Calu3 (cell line): ENCODE measurements at regions not wholly inside any gene's neighbourhood (a gene's known extent, or its start where the extent isn't known, plus 50 kb on each side); places are given as distances from the start of the nearest gene placed in this dataset.

ENCODE experiments used
- BruUV-seq: library from RNA; stranded (reverse); fragments of 400-500 nt; replicated peaks from 2 replicates; lab custom pipeline; 2021; lab: Mats Ljungman, UMichigan
- CTCF ChIA-PET: fragments of 300-600 bp; sonication (Branson Sonifier 250); formaldehyde crosslinking; loops from one replicate; lab custom pipeline; 2022; ENCODE audit warnings: antibody characterized with exemption; lab: Charles Lee
- DNase-seq: peaks from one replicate; pipeline ENCODE4 v3.0.0; 2022
- H3K27ac Mint-ChIP-seq: one replicate; pipeline ENCODE4 v1.8.0; 2022; ENCODE audit warnings: mixed read lengths; ENCODE audit not compliant: unreplicated experiment
- H3K27me3 Mint-ChIP-seq: one replicate; pipeline ENCODE4 v1.8.0; 2022; ENCODE audit warnings: mixed read lengths; ENCODE audit not compliant: unreplicated experiment
- H3K36me3 Mint-ChIP-seq: one replicate; pipeline ENCODE4 v1.8.0; 2022; ENCODE audit warnings: mild to moderate bottlenecking, moderate library complexity, mixed read lengths; ENCODE audit not compliant: insufficient read depth, unreplicated experiment
- H3K4me1 Mint-ChIP-seq: one replicate; pipeline ENCODE4 v1.8.0; 2022; ENCODE audit warnings: mild to moderate bottlenecking, low read depth, mixed read lengths; ENCODE audit not compliant: unreplicated experiment
- H3K4me3 Mint-ChIP-seq: one replicate; pipeline ENCODE4 v1.8.0; 2022; ENCODE audit warnings: mild to moderate bottlenecking, low read depth, moderate library complexity, mixed read lengths; ENCODE audit not compliant: unreplicated experiment
- H3K9me3 Mint-ChIP-seq: one replicate; pipeline ENCODE4 v1.8.0; 2022; ENCODE audit warnings: low read depth, mixed read lengths; ENCODE audit not compliant: unreplicated experiment
- intact Hi-C: fragments of 100-400 bp; cut with micrococcal nuclease; formaldehyde crosslinking; loops from one replicate; pipeline ENCODE4 v1.10.0; 2022; ENCODE audit not compliant: unreplicated experiment
- TF ChIP-seq, protein P1 (sequence below): fragments of 200-600 bp; IDR thresholded peaks from one replicate; pipeline ENCODE4 v1.8.0; 2022; ENCODE audit warnings: antibody characterized with exemption; ENCODE audit not compliant: unreplicated experiment

DNA sequence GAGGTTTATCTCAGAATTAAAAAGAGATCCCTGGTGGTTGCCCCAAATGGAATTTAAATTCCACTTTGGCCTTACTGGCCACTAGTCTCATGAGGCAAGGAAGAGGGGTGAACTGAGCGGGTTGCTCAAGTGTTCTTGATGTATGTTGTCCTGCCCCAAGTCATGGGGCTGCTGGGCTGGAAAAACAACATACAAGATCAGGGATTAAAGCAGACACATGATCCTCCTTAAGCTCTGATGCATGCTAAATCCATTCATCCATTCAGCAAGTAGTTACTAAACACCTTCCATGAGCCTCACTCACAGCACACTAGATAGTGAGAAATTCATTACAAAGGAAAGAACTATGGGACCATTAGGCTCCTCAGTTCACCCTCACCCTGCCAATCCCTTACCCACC, 196.3 kb downstream of the MREG start:
- H3K27ac Mint-ChIP-seq: no peak overlapping the region
- no peak for DNase-seq

DNA sequence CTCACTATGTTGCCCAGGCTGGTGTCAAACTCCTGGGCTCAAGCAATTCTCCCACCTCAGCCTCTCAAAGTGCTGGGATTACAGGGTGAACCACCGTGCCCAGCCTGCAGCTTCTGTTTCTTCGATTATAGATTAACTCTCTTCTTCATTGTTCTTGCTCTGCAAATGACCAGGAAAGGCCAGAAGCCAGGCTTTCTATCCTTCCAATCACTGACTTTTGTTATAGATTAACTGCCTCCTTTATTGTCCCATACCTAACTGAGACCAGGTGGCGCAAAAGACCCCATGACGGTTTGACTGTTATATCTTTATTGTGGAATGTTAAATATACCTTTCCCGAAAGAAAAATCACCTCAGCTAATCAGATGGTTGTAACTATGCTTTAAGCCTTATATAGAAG, 196.9 kb downstream of the MREG start:
- no peaks in the 10 kb centered on the region for H3K9me3 Mint-ChIP-seq
- DNase-seq: no peak
- TF ChIP-seq, protein P1, sequence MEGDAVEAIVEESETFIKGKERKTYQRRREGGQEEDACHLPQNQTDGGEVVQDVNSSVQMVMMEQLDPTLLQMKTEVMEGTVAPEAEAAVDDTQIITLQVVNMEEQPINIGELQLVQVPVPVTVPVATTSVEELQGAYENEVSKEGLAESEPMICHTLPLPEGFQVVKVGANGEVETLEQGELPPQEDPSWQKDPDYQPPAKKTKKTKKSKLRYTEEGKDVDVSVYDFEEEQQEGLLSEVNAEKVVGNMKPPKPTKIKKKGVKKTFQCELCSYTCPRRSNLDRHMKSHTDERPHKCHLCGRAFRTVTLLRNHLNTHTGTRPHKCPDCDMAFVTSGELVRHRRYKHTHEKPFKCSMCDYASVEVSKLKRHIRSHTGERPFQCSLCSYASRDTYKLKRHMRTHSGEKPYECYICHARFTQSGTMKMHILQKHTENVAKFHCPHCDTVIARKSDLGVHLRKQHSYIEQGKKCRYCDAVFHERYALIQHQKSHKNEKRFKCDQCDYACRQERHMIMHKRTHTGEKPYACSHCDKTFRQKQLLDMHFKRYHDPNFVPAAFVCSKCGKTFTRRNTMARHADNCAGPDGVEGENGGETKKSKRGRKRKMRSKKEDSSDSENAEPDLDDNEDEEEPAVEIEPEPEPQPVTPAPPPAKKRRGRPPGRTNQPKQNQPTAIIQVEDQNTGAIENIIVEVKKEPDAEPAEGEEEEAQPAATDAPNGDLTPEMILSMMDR: no peak
- H3K4me3 Mint-ChIP-seq: no peak overlapping the region
- H3K4me1 Mint-ChIP-seq: peaks cover 21% of the 10 kb centered on the region
- intact Hi-C loops: no loop called here
- no peaks in the 10 kb centered on the region for H3K36me3 Mint-ChIP-seq
- no TSS peak for BruUV-seq
- no peaks in the 10 kb centered on the region for H3K27me3 Mint-ChIP-seq
- no peak overlapping the region for H3K27ac Mint-ChIP-seq
- CTCF ChIA-PET: no interaction called here

More for the DNA sequence above, 196.3 kb downstream of the MREG start:
- TF ChIP-seq, protein P1: no peak
- Mint-ChIP-seq H3K4me3 (no peak overlapping the region), H3K9me3 (no peaks in the 10 kb centered on the region), H3K36me3 (no peaks in the 10 kb centered on the region), H3K4me1 (peaks cover 21% of the 10 kb centered on the region), H3K27me3 (no peaks in the 10 kb centered on the region)
- BruUV-seq: no TSS peak
- CTCF ChIA-PET: no interaction called here
- intact Hi-C loops: no loop called here

DNA sequence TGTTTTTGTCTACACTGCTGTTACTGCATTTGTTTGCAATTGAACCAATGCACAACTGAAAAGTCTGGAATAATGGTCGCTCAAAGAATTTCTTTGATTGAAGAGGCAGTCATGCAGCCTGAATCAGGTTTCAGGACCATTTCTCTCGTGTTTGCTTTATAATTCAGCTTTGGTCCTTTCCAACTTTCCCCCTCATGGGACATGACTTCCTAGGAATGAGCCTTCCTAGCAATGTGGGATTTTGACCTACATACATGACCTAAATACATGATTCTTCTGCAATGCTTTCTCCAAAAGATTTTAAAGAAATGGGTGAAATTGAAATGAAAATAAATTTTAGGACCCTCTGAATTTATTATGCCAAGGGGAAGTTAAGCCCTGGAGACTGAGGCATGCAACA, 197.4 kb downstream of the MREG start:
- CTCF ChIA-PET: no interaction called here
- H3K27ac Mint-ChIP-seq: no peak overlapping the region

DNA sequence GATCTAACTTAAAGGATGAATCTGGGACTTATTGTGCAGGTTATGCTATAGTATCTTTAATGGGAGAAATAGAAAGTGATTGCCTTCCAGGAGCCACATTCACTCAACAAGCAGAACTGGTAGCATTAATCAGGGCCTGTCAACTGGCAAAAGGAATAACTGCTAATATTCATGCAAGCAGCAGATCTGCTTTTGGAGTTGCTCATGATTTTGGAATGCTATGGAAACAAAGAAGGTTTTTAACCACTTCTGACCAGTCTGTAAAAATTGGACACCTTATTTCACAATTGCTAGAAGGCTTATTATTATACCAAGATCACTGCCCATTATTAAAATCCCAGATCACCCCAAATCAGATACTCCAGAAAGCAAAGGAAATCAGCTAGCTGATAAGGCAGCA, 200.4 kb downstream of the MREG start:
- CTCF ChIA-PET: no interaction called here
- Mint-ChIP-seq H3K36me3 (no peaks in the 10 kb centered on the region), H3K4me3 (no peak overlapping the region), H3K9me3 (no peaks in the 10 kb centered on the region), H3K27ac (no peak overlapping the region), H3K4me1 (peaks cover 21% of the 10 kb centered on the region), H3K27me3 (no peaks in the 10 kb centered on the region)
- TF ChIP-seq, protein P1: no peak
- intact Hi-C loops: no loop called here
- no peak for DNase-seq
- no TSS peak for BruUV-seq

More for the DNA sequence above, 197.4 kb downstream of the MREG start:
- intact Hi-C loops: no loop called here
- BruUV-seq: no TSS peak
- Mint-ChIP-seq H3K4me1 (peaks cover 21% of the 10 kb centered on the region), H3K4me3 (no peak overlapping the region), H3K9me3 (no peaks in the 10 kb centered on the region), H3K36me3 (no peaks in the 10 kb centered on the region), H3K27me3 (no peaks in the 10 kb centered on the region)
- no peak for DNase-seq
- TF ChIP-seq, protein P1: no peak
